NCI-H2227 (cell line): ENCODE measurements at regions not wholly inside any gene's neighbourhood (a gene's known extent, or its start where the extent isn't known, plus 50 kb on each side); places are given as distances from the start of the nearest gene placed in this dataset.
"Not testable (repeated sequence)": the region's sequence is repeated elsewhere in the genome, so short reads cannot be mapped to it uniquely, and the experiment has no call there.

Experiments used
- DNase-seq: peaks from one replicate; lab custom pipeline; 2025; ENCODE audit not compliant: unreplicated experiment; lab: John Stamatoyannopoulos, UW

DNA sequence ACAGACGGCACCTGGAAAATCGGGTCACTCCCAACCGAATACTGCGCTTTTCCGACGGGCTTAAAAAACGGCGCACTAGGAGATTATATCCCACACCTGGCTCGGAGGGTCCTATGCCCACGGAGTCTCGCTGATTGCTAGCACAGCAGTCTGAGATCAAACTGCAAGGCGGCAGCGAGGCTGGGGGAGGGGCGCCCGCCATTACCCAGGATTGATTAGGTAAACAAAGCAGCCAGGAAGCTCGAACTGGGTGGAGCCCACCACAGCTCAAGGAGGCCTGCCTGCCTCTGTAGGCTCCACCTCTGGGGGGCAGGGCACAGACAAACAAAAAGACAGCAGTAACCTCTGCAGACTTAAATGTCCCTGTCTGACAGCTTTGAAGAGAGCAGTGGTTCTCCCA is 64.5 kb downstream of the SLC30A10 start:
- DNase-seq, result not testable (repeated sequence)

DNA sequence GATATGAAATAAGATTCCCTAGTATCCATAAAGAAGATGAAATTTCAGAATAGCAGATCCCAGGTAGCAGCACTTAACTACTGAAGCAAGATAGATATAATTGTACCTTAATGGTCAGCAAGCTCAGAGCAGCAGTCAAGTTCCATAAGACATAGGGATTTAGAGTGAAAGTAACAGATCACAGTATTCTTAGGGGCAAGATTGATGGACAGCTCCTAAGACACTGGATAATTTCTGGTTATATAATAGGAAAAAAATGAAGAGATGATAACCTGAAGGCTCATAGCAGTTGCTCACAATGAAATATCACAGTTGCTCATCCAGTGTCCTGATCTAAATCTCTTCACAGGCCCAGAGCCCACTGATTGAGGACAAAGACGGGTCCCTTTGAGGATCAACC is 66.0 kb downstream of the SLC30A10 start:
- DNase-seq, result no peak

DNA sequence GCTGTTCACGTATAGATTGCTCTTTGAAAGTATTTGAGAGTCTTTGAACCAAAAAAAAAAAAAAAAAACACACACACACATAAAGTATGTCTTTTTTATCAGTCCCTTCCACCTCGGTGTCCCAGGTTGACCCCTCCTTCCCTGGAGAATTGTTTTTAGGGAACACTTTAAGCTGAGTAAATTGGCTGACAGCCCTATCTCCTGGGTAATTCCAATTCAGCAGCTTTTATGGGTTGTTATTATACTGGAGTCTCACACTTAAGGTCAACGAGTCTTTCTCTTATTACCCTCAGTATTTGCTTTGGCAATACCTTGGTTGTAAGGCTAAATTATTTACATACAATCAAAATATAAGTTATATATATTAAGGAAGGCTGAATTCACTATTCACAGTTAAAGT is 69.4 kb downstream of the SLC30A10 start:
- no peak for DNase-seq

DNA sequence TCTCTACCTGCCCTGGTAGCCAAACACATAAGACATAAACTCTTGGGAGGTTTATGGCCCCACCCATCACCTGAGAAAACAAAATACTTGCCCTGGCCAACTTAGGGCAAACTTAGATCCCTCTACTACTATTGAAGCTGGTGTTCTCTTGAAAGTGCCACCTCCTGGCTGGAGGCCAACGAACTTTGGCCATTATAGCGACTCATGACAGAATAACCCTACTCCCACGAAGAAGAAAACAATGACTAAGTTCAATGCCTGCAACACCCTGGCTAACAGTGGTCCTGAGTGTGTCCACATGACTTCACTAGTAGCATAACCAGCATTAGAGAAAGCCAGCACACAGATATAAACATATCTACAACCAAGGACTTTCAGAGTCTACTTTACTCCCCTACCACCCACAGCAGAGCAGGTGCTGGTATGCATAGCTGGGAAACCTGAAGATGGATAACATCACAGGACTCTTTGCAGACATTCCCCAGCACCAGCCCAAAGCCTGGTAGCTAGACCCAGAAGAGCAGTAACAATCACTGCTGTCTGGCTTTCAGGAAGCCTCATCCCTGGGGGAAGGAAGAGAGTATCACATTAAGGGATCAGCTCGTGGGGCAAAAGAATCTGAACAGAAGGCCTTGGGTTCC is 81.0 kb downstream of the SLC30A10 start:
- no peak for DNase-seq

DNA sequence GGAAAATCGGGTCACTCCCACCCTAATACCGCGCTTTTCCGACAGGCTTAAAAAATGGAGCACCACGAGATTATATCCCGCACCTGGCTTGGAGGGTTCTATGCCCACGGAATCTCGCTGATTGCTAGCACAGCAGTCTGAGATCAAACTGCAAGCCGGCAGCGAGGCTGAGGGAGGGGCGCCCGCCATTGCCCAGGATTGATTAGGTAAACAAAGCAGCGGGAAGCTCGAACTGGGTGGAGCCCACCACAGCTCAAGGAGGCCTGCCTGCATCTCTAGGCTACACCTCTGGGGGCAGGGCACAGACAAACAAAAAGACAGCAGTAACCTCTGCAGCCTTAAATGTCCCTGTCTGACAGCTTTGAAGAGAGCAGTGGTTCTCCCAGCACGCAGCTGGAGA is 88.8 kb downstream of the SLC30A10 start:
- peak; percentile 53 for DNase-seq

DNA sequence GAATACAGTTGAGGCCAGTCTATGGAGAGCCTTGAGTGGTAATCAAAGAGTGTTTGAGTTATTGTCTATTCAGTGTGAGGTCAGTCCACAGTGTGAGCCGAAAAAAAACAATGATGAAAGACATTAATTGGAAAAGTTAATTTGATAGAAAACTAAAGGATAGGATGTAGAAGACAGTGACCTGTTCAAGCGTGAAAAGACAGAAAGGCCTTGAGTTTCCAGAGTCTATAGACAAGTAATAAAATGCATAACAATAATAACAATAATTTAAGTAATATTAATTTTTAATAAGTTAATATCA is 90.4 kb downstream of the SLC30A10 start:
- no peak for DNase-seq

DNA sequence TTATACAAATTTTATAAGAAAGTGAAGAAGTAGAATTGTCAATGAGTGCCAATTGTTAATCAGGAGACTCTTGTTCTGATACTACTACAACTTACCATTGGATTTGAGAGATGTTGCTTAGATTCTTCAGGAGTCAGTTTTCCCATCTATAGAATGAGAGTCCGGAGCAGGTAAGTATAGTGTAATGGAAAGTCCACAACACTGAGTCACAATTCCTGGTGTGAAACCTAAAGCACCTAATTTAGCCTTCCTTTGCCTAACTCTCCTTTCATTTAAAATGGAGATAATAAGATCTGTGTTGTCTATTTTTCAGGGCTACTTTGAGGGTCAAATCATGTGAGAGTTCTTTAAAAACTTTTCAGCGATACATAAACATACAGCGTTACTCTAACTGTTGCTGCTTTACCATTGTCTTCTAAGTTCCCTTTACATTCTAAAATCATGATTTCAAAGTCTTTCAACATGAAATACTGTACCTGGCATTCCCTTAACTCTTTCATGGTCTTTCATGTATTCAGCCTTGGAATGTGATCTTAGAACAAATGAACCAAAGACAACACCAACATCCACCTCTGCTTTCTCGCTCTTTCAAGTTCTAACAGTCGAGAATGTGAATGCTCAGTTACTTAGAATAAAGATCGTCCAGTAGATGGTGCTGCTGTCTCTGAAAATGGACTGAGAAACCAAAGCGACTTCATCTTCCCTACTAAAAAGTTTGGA is 90.9 kb downstream of the SLC30A10 start:
- DNase-seq, result peak; percentile 73

DNA sequence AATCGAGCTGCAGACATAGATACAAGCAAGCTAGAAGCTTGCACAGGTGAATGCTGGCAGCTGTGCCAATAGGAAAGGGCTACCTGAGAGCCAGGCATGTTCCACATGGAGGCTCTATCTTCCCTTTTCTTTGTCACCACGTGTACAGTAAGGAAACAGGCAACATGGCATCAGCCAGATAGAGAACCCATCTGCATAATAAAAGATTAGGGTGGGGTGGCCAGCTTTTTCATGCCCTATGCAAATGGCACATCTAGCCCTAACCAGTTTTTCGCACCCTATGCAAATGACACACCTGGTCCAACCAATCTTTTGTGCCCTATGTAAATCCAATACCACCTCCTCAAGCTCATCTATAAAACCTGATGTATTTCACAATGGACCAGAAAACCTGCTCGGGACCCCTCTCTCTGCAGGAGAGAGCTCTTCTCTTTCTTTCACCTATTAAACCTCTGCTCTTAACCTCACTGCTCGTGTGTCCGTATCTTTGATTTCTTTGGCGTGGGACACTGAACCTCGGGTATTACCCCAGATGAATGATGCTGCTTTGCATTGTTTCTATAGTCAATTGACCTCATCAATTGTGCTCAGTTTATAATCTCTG is 93.9 kb downstream of the SLC30A10 start:
- no peak for DNase-seq

DNA sequence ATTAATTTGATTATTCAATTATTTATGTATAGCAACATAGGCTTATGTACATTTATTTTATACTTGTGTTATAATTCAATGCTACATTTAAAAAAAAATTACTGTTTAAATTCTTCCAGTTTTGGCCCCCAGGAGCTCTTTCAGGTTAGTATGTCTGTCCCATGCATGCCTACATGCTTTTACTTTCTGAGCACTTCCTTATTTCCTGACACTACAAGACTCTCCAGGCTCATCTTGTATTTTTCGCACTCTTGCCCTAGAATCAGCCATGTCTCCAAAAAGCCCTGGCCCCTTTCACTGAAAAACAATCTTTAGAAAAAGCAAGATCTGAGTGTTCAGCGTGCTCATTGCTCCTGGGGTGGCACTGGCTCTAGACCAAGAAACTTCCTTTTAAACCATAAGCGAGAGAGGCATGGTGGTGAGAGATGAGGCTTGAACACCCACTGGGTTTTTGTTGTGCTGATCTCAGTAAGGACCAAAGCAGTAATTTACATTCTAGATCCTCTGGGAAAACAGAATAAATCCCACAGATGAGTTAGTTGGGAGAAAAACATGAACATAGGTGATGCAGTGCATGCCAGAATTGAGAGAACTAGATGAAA is 95.0 kb downstream of the SLC30A10 start:
- DNase-seq, result no peak

DNA sequence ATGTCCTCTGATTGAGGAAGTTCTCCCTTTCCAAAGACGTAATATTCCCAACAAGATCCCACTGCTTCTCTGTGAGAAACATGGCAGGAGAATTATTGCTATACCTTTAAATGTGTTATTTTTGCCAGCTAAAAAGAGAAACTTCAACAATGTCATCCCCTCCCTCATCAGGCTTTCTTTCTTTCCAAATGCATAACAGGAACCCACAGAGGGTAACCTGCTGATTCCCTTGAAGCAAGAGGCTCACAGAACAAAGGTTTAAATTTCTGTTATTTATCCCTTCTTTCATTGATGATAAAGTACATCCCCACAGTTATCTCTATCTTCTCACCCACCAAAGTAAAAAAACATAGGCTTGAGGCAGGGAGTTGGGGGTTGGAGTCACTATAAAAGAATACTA is 102.1 kb downstream of the SLC30A10 start:
- no peak for DNase-seq

DNA sequence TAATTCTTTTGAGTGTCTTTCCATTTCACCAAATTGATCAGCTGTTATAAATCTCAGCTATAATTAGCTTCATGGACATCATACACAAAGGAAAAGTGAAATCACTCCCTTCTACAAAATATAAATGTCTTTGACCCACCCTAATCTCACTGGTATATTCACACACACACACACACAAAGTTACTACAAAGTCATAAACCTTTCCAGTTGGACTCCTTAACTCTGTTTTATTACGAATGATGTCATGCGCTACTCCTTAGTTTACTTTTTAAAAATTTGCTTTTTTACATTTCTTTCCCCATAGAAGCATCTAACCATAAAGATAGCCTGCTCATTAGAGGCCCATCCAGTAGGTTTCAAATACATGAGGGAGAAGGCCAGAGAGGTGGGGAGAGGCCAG is 103.0 kb downstream of the SLC30A10 start:
- DNase-seq, result no peak

DNA sequence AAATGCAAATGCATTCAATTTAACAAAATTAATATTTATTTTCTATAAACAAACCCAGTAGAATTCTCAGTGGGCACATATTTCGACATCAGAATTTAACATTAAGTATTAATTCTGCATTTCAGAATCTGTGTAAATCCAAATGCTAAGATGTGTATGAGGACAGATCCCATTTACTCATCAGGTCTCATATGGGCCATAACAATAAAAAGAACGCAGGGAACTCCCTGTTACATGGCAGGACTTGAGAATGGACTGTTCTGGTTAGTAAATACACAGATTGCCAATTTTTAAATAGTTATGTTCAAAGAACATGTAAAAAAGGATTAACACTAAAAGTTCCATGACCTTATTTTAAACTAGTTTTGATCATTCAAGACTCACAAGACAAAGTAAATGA is 104.0 kb downstream of the SLC30A10 start:
- no peak for DNase-seq

DNA sequence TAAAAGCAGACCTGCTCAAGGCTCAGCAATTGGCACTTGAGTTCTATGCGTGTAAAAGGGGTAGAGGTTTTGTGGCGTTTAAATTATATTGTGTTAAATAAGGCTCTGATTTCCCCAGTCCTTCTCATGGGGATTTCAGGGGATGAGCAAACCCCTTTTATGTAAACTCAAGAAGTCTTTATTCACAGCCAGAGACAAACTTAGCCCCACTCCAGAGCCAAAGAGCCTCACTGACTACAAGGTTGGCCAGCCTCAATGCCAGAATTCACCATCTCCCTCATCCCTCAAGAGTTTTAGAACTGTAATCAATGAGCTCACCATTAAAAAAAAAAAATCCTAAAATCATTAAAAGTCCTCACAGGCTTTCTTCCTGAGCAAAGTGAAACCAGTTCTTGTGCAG is 107.8 kb downstream of the SLC30A10 start:
- no peak for DNase-seq

DNA sequence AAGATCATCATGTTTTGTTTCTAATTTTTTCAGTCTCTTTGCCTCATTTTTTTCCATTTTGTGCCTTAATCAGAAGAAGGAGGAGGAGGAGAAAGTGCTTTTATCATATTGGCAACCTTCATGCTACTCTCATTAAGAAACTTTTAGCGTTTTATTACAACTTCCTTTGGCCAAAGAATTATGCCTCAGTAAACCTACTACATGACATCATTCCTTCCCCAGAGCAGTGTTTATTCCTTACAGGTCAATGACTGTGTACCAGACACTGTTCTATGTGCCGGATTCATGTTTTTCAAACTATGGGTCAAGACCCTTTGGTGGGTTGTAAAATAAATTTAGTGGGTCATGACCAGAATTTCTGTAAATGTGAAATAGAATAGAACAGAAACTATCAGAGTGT is 110.4 kb downstream of the SLC30A10 start:
- no peak for DNase-seq

DNA sequence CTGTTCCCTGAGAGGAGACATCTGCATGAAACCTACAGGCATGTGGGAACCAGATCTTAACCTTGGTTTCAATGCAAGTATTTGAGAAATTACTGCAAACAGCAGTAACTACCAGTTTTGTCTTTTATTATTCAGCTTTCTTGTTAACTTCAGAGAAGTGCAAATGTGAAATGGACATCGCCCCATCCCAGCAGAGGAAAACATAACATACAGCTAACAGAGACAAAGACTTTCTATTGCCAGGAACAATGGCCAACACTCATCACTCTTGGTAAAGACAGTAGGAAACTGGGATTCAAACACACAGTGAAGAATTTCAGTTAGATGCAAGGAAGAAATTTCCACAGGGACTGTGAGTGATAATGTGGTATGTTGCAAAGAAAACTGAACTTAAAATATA is 115.1 kb downstream of the SLC30A10 start:
- no peak for DNase-seq

DNA sequence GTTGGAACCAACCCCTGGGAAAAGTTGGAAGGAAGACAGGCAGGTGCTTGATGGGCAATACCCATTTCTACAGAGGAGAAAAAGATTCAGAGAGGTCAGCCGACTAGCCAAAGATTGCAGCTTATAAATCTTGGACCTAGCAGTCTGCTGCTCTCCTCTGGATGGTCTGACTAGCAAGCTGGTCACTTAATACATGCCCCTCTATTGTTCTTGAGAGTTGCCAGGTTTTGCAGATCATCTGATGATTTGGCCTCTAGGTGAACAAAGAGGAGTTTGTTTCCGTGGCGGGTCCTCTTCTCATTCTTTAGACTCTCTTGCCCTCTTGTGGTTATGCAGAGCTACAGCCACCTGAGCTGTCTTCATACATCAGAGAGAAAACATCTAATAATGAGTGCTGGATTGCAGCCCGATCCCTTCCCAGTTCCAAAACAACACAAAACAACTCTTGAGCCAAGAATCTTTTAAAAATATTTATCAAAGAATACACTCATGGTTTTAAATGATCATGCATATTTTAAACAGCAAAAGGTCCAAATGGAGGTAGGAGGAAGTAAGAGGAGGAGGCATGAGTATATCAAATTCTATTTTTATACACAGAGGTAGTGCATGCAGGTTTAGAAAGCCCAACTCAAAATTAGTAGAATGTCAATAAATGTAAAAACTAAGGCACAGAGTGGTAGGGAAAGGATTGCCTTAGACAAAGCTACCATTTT is 115.7 kb downstream of the SLC30A10 start:
- DNase-seq, result peak; percentile 82

DNA sequence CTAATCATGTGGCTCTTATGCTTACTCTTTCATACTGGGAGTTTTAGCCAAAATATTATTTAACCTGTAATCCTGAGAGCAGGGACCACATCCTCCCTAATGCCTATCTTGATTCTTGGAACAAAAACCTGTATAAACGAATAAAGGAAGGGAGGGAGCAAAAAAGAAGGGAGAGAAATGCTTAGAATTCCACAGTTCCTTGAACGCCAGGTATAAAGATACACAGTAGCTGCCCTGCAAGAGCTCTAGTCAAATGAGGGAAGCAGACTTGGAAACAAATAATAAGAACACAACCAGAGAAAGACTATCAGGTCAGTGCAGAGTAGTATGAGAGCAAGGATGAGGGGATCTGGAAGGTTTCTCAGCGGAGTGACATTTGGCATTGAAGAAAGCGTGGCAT is 116.3 kb downstream of the SLC30A10 start:
- DNase-seq, result no peak

DNA sequence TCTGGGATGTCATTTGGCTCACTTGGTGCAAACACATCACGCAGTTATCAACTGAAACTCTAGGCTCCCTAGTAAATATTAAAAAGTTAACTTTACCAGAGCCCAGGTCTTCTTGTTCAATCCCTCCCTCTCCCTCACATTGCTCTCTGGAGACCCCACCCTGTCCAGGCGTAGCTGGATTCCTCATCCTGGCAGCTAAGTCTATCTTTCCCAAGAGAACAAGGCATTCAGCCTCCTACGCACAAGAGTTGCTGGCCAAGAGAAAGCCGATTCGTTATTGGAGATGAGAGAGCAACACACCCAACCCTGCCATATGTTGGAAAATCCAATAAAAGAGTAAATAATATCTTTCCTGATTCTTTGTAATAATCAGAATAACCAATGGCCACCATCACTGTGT is 117.9 kb downstream of the SLC30A10 start:
- DNase-seq, result no peak

DNA sequence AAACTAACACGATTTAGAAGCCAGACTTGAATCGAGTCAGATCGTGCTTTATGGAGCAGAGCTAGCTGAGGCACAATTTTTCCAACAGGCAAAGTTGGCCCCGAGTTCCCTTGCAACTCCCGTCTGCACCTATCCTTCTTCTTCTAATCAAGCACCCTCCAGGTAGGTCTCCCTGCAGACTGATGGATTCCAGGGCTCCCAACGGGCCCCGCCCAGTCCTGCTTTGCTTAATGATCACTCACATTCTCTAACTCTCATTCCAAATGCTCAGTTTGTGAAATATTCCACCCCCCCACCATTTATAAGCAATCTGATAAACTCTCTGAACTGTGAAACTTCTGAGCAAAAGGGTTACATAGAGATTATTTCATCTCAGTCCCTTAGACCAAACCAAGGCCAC is 119.6 kb downstream of the SLC30A10 start:
- no peak for DNase-seq

DNA sequence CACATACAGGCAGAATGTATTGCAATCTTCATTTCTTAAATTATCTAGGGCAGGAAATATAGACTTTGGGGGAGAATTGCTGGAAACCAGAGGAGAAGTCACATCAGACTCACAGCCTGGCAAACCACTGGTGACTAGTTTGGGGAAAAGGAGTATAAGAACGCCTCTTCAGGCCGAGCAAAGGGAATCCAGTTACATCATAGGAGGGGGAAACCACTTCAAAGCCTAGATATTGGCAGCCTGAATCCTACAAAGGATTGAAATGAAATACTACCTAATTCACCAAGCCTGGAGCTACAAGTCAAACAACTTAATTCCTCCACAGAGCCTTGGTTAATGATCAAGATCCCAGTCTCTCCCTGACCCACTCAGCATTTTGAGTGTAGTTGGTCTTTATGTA is 121.7 kb downstream of the SLC30A10 start:
- no peak for DNase-seq

DNA sequence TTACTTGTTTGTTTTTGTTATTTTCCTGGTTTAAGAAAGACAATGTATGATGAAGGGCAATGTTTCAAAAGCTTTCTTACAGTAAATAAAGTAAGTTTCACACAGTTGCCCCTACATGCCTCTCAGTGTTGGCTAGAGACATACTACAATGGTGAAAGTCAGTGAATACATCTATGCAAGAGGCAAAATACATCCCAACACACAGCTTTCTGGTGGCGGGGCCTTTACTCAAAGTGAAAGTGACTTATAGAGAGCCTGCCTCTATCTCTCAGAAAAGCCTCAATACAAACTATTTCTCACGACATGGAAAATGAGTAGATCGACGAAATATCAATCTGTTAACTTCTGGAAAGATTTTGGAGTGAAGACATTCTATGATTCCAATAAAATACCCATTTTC is 122.3 kb downstream of the SLC30A10 start:
- DNase-seq, result no peak

DNA sequence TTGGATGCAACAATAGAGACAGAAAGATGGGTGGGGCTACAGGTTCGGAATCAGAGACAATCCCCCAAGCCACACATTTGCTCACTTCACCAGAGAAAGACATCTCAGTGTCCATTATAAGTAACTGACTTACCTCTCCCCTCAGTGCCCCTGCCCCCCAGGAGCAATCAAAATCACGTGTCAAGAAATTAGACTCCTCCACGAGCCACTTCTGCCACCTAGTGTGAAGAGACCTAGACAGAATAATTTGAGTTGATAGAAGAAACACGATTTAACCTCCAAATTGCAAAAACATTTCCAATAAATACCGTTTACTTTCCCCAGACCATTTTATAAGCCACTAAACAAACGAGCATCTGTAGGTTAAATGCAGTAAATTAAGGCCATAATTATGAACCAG is 123.2 kb downstream of the SLC30A10 start:
- peak; percentile 20 for DNase-seq
